Lower leg skin (tissue), 4 donors: ENCODE measurements at regions not wholly inside any gene's neighbourhood (a gene's known extent, or its start where the extent isn't known, plus 50 kb on each side); places are given as distances from the start of the nearest gene placed in this dataset.

ENCODE experiments used
- DNase-seq, 2 donors: peaks; one replicate each; pipeline ENCODE4 v3.0.0-alpha.2; 2019; ENCODE audit warnings: low spot score in 2 of 2
- H3K4me3 ChIP-seq: fragments of 200-600 bp; sonication (generic); 2 replicates; pipeline ENCODE4 v1.5.1; 2017; ENCODE audit warnings: mild to moderate bottlenecking, low read depth; ENCODE audit not compliant: poor library complexity, severe bottlenecking
- POLR2A ChIP-seq, 2 donors: fragments of 450-650 bp; IDR thresholded peaks; one replicate each; pipeline ENCODE4 v1.6.1; 2016 to 2017; ENCODE audit warnings: antibody characterized with exemption in 2 of 2, mild to moderate bottlenecking in 1 of 2, moderate library complexity in 1 of 2
- WGBS, 2 donors: methylation state at CpG; one replicate each; pipeline ENCODE4 v1.1.5; 2018; 5-methylcytosine and 5-hydroxymethylcytosine counted together
- intact Hi-C: fragments of 100-400 bp; cut with DNase I; formaldehyde crosslinking; loops from one replicate; pipeline ENCODE4 v1.15.0; 2023; ENCODE audit warnings: low total_unique reads
- TF ChIP-seq, protein P1 (sequence below), 3 donors: fragments of 450-650 bp; IDR thresholded peaks; one replicate each; pipeline ENCODE4 v1.5.1; 2016; ENCODE audit warnings: antibody characterized with exemption in 3 of 3, mild to moderate bottlenecking in 3 of 3, moderate library complexity in 2 of 3

DNA sequence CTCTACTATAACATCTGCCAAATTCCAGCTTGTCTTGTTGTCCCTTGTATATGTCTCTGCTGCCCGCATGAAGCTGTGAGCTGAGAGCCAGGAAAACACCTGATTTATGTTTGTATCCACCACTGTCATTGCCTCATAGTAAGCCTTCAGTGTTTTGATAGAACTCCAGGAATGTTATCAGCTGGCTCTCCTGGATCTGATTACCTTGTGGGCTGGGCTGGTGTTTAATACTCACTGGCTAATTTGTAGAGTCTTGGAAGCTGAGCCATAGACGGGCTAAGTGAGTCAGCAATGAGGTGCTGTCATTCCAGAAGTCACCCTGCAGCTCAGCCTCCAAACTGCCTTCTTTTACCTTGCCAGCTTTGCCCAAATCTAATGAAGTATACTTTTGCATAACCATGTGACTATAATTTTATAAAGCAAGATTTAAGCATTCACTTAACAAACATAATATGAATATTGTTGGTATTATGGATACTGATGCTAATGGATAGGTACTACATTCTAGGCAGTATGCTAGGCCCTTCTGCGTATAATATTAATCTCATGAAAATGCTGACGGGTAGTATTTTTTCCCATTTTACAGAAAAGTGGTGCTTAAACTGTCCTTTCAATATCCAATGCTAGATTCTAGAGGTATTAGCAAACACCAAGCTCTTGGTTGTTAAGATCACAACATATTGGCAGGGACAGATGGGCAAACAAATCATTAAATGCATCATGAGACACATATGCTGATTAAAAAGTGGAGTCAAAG is 62.7 kb upstream of the GATA6 start:
- WGBS, 2 donors: 61 to 74% methylated on average over 4 of the region's 4 CpGs
- H3K4me3 ChIP-seq: no peak overlapping the region
- DNase-seq: peak in 1 of 2 donors; percentile 17
- intact Hi-C loops: no loop called here
- TF ChIP-seq, protein P1, sequence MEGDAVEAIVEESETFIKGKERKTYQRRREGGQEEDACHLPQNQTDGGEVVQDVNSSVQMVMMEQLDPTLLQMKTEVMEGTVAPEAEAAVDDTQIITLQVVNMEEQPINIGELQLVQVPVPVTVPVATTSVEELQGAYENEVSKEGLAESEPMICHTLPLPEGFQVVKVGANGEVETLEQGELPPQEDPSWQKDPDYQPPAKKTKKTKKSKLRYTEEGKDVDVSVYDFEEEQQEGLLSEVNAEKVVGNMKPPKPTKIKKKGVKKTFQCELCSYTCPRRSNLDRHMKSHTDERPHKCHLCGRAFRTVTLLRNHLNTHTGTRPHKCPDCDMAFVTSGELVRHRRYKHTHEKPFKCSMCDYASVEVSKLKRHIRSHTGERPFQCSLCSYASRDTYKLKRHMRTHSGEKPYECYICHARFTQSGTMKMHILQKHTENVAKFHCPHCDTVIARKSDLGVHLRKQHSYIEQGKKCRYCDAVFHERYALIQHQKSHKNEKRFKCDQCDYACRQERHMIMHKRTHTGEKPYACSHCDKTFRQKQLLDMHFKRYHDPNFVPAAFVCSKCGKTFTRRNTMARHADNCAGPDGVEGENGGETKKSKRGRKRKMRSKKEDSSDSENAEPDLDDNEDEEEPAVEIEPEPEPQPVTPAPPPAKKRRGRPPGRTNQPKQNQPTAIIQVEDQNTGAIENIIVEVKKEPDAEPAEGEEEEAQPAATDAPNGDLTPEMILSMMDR (IDR thresholded peaks at IDR 0.05): no peak
- no peak for TF ChIP-seq POLR2A (IDR thresholded peaks at IDR 0.05)

DNA sequence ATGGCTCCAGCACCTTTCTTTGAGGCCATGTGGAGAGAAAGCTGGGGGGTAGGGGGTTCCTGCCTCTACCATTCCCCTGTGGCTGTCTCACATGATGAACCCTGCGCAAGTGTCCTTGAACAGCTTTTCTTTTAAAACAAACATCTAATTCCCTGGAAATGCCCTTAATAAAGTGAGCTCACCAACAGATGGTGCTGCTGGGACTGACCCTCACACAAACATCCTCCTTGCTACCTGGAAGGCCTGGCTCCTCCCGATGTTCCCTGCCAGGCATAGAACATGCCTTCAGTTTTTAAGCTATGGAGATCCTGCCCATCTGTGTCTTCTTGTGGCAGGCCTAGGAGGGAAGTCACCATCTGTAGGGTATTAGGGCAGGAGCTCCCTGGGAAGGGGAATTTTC is 60.7 kb upstream of the GATA6 start:
- DNase-seq: no peak

DNA sequence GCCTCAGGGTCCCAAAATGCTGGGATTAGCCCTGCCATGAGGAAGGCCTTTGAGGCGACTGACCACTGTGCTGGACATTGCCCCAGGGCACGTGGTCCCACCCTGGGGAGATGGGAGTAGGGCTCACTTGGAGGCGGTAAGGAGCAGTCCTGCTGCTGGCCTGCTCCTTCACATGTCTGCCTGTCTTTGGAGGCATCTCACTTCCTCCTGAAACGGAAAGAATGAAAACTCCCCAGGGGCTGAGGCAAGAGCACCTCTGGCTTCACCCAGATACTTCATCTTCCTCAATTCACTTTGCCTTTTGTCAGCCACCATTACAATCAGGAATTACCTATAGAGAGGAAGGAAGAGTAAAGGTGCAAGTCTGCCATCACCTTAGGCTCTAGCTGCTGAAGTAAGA is 59.9 kb upstream of the GATA6 start:
- no peak for DNase-seq
- TF ChIP-seq, protein P1 (IDR thresholded peaks at IDR 0.05): no peak
- no peak for TF ChIP-seq POLR2A (IDR thresholded peaks at IDR 0.05)
- no peak overlapping the region for H3K4me3 ChIP-seq
- intact Hi-C loops: no loop called here
- 83 to 86% methylated on average over 3 to 4 of the region's 4 CpGs for WGBS, 2 donors

More for the DNA sequence above, 60.7 kb upstream of the GATA6 start:
- H3K4me3 ChIP-seq: no peak overlapping the region
- intact Hi-C loops: no loop called here
- TF ChIP-seq POLR2A (IDR thresholded peaks at IDR 0.05): no peak
- TF ChIP-seq, protein P1 (IDR thresholded peaks at IDR 0.05): no peak
- WGBS, 2 donors: 80 to 85% methylated on average over 2 of the region's 2 CpGs

DNA sequence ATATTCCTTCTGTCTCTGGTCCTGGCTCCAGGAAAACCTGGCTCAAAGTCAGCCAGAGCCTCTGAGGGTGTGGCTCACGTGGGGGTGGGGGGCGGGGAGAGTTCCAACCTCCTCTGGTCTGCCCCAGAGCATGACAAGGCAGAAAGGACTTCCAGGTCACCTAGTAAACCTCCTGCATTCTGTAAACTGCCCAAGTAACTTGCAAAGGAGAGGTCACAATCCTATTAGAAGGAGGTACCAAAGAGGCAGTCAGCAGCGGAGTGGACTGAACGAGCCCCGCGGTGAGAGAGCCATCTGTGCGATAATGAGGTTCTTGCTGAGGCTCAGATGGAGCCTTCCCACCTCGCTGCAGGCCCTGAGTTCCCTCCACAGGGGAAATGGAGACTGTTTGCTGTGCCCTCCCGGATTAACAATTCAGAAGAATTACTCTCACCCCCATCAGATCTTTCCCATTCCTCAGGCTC is 58.9 kb upstream of the GATA6 start:
- intact Hi-C loops: no loop called here

DNA sequence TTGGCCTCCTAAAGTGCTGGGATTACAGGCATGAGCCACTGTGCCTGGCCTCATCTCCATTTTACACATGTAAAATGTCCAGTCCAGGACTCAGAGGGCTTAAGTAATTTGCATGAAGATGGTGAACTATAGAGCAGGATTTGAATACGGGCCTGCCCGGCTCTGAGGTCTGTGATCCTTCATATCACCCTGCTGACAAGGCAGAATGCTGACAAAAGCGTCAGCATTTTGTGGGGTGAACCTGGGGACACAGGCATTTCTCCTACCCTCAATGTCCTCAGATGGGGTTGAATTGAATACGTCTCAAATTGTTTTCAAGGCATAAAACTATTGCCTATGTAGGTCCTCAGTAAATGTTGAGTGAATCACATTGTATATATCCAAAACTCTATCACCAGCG is 57.2 kb upstream of the GATA6 start:
- H3K4me3 ChIP-seq: no peak overlapping the region
- 89 to 91% methylated on average over 5 of the region's 5 CpGs for WGBS, 2 donors
- DNase-seq: no peak
- TF ChIP-seq, protein P1 (IDR thresholded peaks at IDR 0.05): no peak
- TF ChIP-seq POLR2A (IDR thresholded peaks at IDR 0.05): no peak
- intact Hi-C loops: no loop called here

More for the DNA sequence above, 58.9 kb upstream of the GATA6 start:
- no peak overlapping the region for H3K4me3 ChIP-seq
- DNase-seq: no peak
- WGBS, 2 donors: 21 to 39% methylated on average over 7 to 9 of the region's 9 CpGs
- TF ChIP-seq, protein P1 (IDR thresholded peaks at IDR 0.05): no peak
- no peak for TF ChIP-seq POLR2A (IDR thresholded peaks at IDR 0.05)
